RWPE2 (cell line): ENCODE measurements at regions not wholly inside any gene's neighbourhood (a gene's known extent, or its start where the extent isn't known, plus 50 kb on each side); places are given as distances from the start of the nearest gene placed in this dataset.

Experiments
- ATAC-seq: fragments of 200-7000 bp; cut with Tn5 transposase; 3 replicates; pipeline ENCODE4 v1.9.1; 2021; ENCODE audit warnings: low read depth
- DNase-seq: peaks from one replicate; pipeline ENCODE4 v3.0.0-alpha.2; 2020; ENCODE audit warnings: low spot score
- H3K27ac ChIP-seq: fragments of 450-650 bp; 2 replicates; pipeline ENCODE4 v1.5.1; 2017; ENCODE audit warnings: mild to moderate bottlenecking; ENCODE audit not compliant: poor library complexity, severe bottlenecking
- H3K27me3 ChIP-seq: fragments of 250-450 bp; sonication (Bioruptor Pico); 2 replicates; pipeline ENCODE4 v1.5.1; 2021; ENCODE audit warnings: mild to moderate bottlenecking, moderate library complexity; ENCODE audit not compliant: insufficient read depth, poor library complexity, severe bottlenecking
- H3K36me3 ChIP-seq: fragments of 250-450 bp; sonication (Bioruptor Pico); 2 replicates; pipeline ENCODE4 v1.5.1; 2020; ENCODE audit warnings: low read depth, mild to moderate bottlenecking, moderate library complexity
- H3K4me1 ChIP-seq: fragments of 250-450 bp; sonication (Bioruptor Pico); 2 replicates; pipeline ENCODE4 v1.5.1; 2021; ENCODE audit warnings: mild to moderate bottlenecking, moderate library complexity; ENCODE audit not compliant: insufficient read depth, poor library complexity, severe bottlenecking
- H3K4me3 ChIP-seq: fragments of 250-450 bp; sonication (Bioruptor Pico); 2 replicates; pipeline ENCODE4 v1.5.1; 2021; ENCODE audit warnings: mild to moderate bottlenecking, moderate library complexity; ENCODE audit not compliant: severe bottlenecking
- H3K9me3 ChIP-seq: fragments of 250-450 bp; sonication (Bioruptor Pico); 2 replicates; pipeline ENCODE4 v1.5.1; 2021; ENCODE audit warnings: mild to moderate bottlenecking, moderate library complexity; ENCODE audit not compliant: severe bottlenecking
- TF ChIP-seq, protein P1 (sequence below): fragments of 450-650 bp; IDR thresholded peaks from one replicate; pipeline ENCODE4 v1.5.1; 2017; ENCODE audit warnings: mild to moderate bottlenecking, moderate library complexity; ENCODE audit not compliant: poor library complexity, severe bottlenecking

GRCh38 chr6:45803071-45803470, 212.6 kb downstream of the CLIC5 start:
- Histone ChIP-seq H3K36me3 (no peaks in the 10 kb centered on the region), H3K4me3 (no peak overlapping the region), H3K9me3 (no peaks in the 10 kb centered on the region), H3K27me3 (no peaks in the 10 kb centered on the region), H3K27ac (no peak overlapping the region), H3K4me1 (no peaks in the 10 kb centered on the region)
- ATAC-seq (no peak), DNase-seq (no peak)
- TF ChIP-seq, protein P1, sequence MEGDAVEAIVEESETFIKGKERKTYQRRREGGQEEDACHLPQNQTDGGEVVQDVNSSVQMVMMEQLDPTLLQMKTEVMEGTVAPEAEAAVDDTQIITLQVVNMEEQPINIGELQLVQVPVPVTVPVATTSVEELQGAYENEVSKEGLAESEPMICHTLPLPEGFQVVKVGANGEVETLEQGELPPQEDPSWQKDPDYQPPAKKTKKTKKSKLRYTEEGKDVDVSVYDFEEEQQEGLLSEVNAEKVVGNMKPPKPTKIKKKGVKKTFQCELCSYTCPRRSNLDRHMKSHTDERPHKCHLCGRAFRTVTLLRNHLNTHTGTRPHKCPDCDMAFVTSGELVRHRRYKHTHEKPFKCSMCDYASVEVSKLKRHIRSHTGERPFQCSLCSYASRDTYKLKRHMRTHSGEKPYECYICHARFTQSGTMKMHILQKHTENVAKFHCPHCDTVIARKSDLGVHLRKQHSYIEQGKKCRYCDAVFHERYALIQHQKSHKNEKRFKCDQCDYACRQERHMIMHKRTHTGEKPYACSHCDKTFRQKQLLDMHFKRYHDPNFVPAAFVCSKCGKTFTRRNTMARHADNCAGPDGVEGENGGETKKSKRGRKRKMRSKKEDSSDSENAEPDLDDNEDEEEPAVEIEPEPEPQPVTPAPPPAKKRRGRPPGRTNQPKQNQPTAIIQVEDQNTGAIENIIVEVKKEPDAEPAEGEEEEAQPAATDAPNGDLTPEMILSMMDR = no peak

DNA sequence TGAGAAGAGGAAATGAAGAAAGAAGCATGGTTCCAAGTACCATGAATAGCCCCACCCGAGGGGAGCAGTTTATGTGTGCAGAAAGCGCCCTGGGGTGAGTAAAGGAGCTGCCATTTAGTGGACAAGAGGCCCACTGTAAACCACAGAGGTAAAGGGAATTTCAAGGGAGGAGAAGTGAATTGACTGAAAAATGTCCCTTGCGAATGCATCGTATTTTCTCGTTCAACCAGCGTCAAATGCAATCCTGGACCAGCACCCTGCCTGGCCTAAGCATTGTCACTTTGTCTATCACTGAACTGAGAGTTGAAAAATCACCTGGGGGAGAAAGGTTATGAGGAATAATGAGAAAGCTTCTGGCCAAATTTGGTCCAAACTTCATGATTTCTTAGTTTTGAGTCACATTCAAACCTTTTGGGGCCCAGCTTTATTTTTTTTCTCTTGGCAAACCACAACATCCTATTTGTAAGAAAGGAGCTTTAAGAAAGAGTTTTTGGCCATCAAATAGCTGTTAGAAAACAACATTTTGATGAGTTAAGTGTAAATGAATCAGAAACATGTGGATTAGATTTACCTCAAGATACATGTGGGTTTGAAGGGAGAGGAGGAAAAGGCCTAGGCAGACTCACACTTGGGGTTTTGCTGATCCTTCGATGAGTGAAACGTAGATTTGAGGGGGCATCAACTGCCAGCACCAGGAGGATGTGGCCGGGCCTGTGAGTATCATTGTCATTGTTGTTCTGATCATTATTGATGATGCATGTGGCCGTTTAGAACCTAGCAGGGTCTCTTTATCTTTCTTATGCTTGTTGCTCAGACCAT, 214.0 kb downstream of the CLIC5 start:
- no peaks in the 10 kb centered on the region for H3K9me3 ChIP-seq
- H3K27me3 ChIP-seq = no peaks in the 10 kb centered on the region
- H3K4me1 ChIP-seq = no peaks in the 10 kb centered on the region
- DNase-seq (no peak), ATAC-seq (no peak)
- H3K4me3 ChIP-seq = no peak overlapping the region
- no peaks in the 10 kb centered on the region for H3K36me3 ChIP-seq
- H3K27ac ChIP-seq = no peak overlapping the region
- TF ChIP-seq, protein P1 = no peak

GRCh38 chr6:45800911-45801310, 214.7 kb downstream of the CLIC5 start:
- Histone ChIP-seq H3K36me3 (no peaks in the 10 kb centered on the region), H3K9me3 (no peaks in the 10 kb centered on the region), H3K27ac (no peak overlapping the region), H3K27me3 (no peaks in the 10 kb centered on the region), H3K4me3 (no peak overlapping the region), H3K4me1 (no peaks in the 10 kb centered on the region)
- ATAC-seq (no peak), DNase-seq (no peak)
- TF ChIP-seq, protein P1 = no peak

- ATAC-seq (no peak), DNase-seq (no peak)
- H3K4me3 ChIP-seq = no peak overlapping the region
- H3K9me3 ChIP-seq = no peaks in the 10 kb centered on the region
- no peaks in the 10 kb centered on the region for H3K36me3 ChIP-seq
- H3K4me1 ChIP-seq = peaks cover 7% of the 10 kb centered on the region
- no peaks in the 10 kb centered on the region for H3K27me3 ChIP-seq
- H3K27ac ChIP-seq = no peak overlapping the region
- TF ChIP-seq, protein P1 = no peak
These were observed 220.0 kb downstream of the CLIC5 start for GRCh38 chr6:45795678-45796077.

DNA sequence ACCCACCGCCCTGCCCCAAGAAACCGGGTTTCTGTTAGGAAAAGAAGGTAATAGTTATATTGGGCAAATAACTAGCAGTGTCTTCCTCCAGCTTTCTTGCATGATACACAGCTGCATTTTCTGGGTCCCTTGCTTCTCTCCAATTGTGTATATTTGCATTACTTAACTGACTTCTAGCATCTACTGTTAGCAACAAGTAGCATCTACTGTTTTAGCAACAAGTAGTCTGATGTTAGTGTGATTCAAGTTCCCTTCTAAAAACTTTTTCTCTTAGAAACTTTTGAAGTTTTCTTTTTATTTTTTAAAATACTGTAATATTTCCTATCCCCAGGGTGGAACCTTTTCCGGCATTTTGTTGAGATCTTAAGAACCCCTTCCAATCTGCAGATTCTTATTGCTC, 221.2 kb downstream of the CLIC5 start:
- H3K9me3 ChIP-seq = no peaks in the 10 kb centered on the region
- H3K27ac ChIP-seq = no peak overlapping the region
- TF ChIP-seq, protein P1 = no peak
- no peak for DNase-seq
- no peaks in the 10 kb centered on the region for H3K36me3 ChIP-seq
- no peak for ATAC-seq
- peaks cover 7% of the 10 kb centered on the region for H3K4me1 ChIP-seq
- H3K27me3 ChIP-seq = no peaks in the 10 kb centered on the region
- H3K4me3 ChIP-seq = no peak overlapping the region
